ENCODE measurements at regions not wholly inside any gene's neighbourhood (a gene's known extent, or its start where the extent isn't known, plus 50 kb on each side); places are given as distances from the start of the nearest gene placed in this dataset.

GRCh38 chr1:199804526-199804925 is 223.0 kb upstream of the NR5A2 start:
- POLR2A ChIA-PET, result no interaction called here
- H3K9me3 ChIP-seq (ENCODE audit: control insufficient read depth, insufficient read depth, low read depth, low read length), result no peaks in the 10 kb centered on the region
- no peak overlapping the region for H3K27ac ChIP-seq (ENCODE audit: extremely low read depth, low read depth, low read length)
- no peaks in the 10 kb centered on the region for H3K36me3 ChIP-seq (ENCODE audit: control insufficient read depth in 2 of 2, insufficient read depth in 1 of 2, low read length in 2 of 2)
- CTCF ChIA-PET, result interaction anchor here (1.1 kb wide), 1 partner anchor 10 kb away, joined by 4 read pairs; no protein-coding TSS in a partner anchor
- no peak for TF ChIP-seq ZNF433 (tag by site-specific recombination; IDR thresholded peaks at IDR 0.05; ENCODE audit: low read depth)
- TF ChIP-seq KLF10 (tag by site-specific recombination; IDR thresholded peaks at IDR 0.05), result no peak
- TF ChIP-seq ZSCAN16 (tag by site-specific recombination; IDR thresholded peaks at IDR 0.05), result no peak
- TF ChIP-seq ZNF513 (tag by site-specific recombination; IDR thresholded peaks at IDR 0.05), result no peak
- no peak for TF ChIP-seq EGR2 (tag by site-specific recombination; IDR thresholded peaks at IDR 0.05; ENCODE audit: low read depth)
- no peak for TF ChIP-seq ZNF585B (tag by site-specific recombination; IDR thresholded peaks at IDR 0.05)
- TF ChIP-seq HOXD13 (CRISPR knock-in tag; IDR thresholded peaks at IDR 0.05; ENCODE audit: borderline replicate concordance), result no peak
- TF ChIP-seq ZNF514 (tag by site-specific recombination; IDR thresholded peaks at IDR 0.05), result no peak
- TF ChIP-seq MZF1 (tag by site-specific recombination; IDR thresholded peaks at IDR 0.05; ENCODE audit: borderline replicate concordance), result no peak
- no peak for TF ChIP-seq ZNF223 (tag by site-specific recombination; IDR thresholded peaks at IDR 0.05)
- no peak for TF ChIP-seq FEZF1 (tag by site-specific recombination; IDR thresholded peaks at IDR 0.05)
- TF ChIP-seq ZNF138 (tag by site-specific recombination; IDR thresholded peaks at IDR 0.05; ENCODE audit: borderline replicate concordance), result no peak
- no peak for TF ChIP-seq AEBP2 (tag by site-specific recombination; IDR thresholded peaks at IDR 0.05; ENCODE audit: borderline replicate concordance)
- TF ChIP-seq ZNF155 (tag by site-specific recombination; IDR thresholded peaks at IDR 0.05), result no peak
- no peaks in the 10 kb centered on the region for H3K4me1 ChIP-seq (ENCODE audit: control insufficient read depth, insufficient read depth, low read length)
- H3K4me3 ChIP-seq (ENCODE audit: low read depth, low read length), result no peak overlapping the region

- Histone ChIP-seq H3K4me3 (ENCODE audit: low read depth, low read length) (no peak overlapping the region), H3K9me3 (ENCODE audit: control insufficient read depth, insufficient read depth, low read depth, low read length) (no peaks in the 10 kb centered on the region), H3K36me3 (ENCODE audit: control insufficient read depth in 2 of 2, insufficient read depth in 1 of 2, low read length in 2 of 2) (no peaks in the 10 kb centered on the region), H3K4me1 (ENCODE audit: control insufficient read depth, insufficient read depth, low read length) (no peaks in the 10 kb centered on the region), H3K27ac (ENCODE audit: extremely low read depth, low read depth, low read length) (no peak overlapping the region)
- TF ChIP-seq GLI2 (tag by site-specific recombination; IDR thresholded peaks at IDR 0.05; ENCODE audit: borderline replicate concordance, low read depth), result no peak
- no peak for TF ChIP-seq ZNF747 (tag by site-specific recombination; IDR thresholded peaks at IDR 0.05)
- no peak for TF ChIP-seq ZNF138 (tag by site-specific recombination; IDR thresholded peaks at IDR 0.05; ENCODE audit: borderline replicate concordance)
- TF ChIP-seq ZNF518A (tag by site-specific recombination; conservative IDR thresholded peaks at IDR 0.05; ENCODE audit: low read depth), result no peak
- no peak for TF ChIP-seq BCL11A (tag by site-specific recombination; IDR thresholded peaks at IDR 0.05; ENCODE audit: low read depth)
- TF ChIP-seq ZNF221 (tag by site-specific recombination; IDR thresholded peaks at IDR 0.05; ENCODE audit: borderline replicate concordance), result no peak
- TF ChIP-seq ZNF23 (tag by site-specific recombination; IDR thresholded peaks at IDR 0.05; ENCODE audit: borderline replicate concordance), result no peak
- TF ChIP-seq ZNF354C (tag by site-specific recombination; IDR thresholded peaks at IDR 0.05; ENCODE audit: borderline replicate concordance, low read depth), result no peak
- no peak for TF ChIP-seq KLF10 (tag by site-specific recombination; IDR thresholded peaks at IDR 0.05)
- ChIA-PET POLR2A (no interaction called here), CTCF (no interaction called here)
These were observed 219.2 kb upstream of the NR5A2 start for GRCh38 chr1:199808110-199808870.

All from HEK293 (cell line).